H1 (cell line): ENCODE measurements at regions not wholly inside any gene's neighbourhood (a gene's known extent, or its start where the extent isn't known, plus 50 kb on each side); places are given as distances from the start of the nearest gene placed in this dataset.

Experiments used
- CTCF ChIA-PET: fragments of 300-600 bp; sonication (Branson Sonifier 250); formaldehyde crosslinking; loops from one replicate; lab custom pipeline; 2021; ENCODE audit not compliant: partially characterized antibody; lab: Charles Lee
- POLR2A ChIA-PET: fragments of 300-600 bp; sonication (Branson Sonifier 250); formaldehyde crosslinking; loops from one replicate; lab custom pipeline; 2021; ENCODE audit warnings: inconsistent platforms; ENCODE audit not compliant: partially characterized antibody; lab: Charles Lee
- DNase-seq, 2 experiments: peaks; one replicate each; pipeline versions ENCODE4 v3.0.0 to v3.0.0-alpha.2; 2010 to 2022; ENCODE audit warnings: low spot score in 2 of 2, low read depth in 1 of 2, mixed read lengths in 1 of 2
- FAIRE-seq: peaks from 2 replicates; lab custom pipeline; 2011; peaks lifted over from hg19 to GRCh38; lab: Jason Lieb, UNC
- H2AFZ ChIP-seq: 2 replicates; pipeline ENCODE4 v1.8.1; 2012; ENCODE audit warnings: low read length, inconsistent platforms
- H2AK5ac ChIP-seq: 2 replicates; pipeline ENCODE4 v1.6.1; 2013; ENCODE audit warnings: low read depth, low read length
- H2BK120ac ChIP-seq: replicated peaks from 2 replicates; pipeline ENCODE3; 2013; ENCODE audit warnings: low read depth, low read length, inconsistent platforms
- H2BK12ac ChIP-seq: 2 replicates; pipeline ENCODE4 v1.6.1; 2013; ENCODE audit warnings: low read depth, low read length
- H2BK15ac ChIP-seq: 2 replicates; pipeline ENCODE4 v1.6.1; 2013; ENCODE audit warnings: low read length
- H2BK20ac ChIP-seq: 2 replicates; pipeline ENCODE4 v1.6.1; 2013; ENCODE audit warnings: low read length
- H2BK5ac ChIP-seq: 2 replicates; pipeline ENCODE4 v1.6.1; 2013; ENCODE audit warnings: low read depth, low read length
- H3K14ac ChIP-seq: 2 replicates; pipeline ENCODE4 v1.6.1; 2013; ENCODE audit warnings: inconsistent platforms; ENCODE audit not compliant: insufficient read length
- H3K18ac ChIP-seq: 2 replicates; pipeline ENCODE4 v1.6.1; 2013; ENCODE audit warnings: low read length; ENCODE audit errors: extremely low read depth
- H3K23ac ChIP-seq: 2 replicates; pipeline ENCODE4 v1.6.1; 2013; ENCODE audit warnings: inconsistent platforms; ENCODE audit not compliant: insufficient read length
- H3K23me2 ChIP-seq: 2 replicates; pipeline ENCODE4 v1.6.1; 2013; ENCODE audit warnings: low read depth, low read length
- H3K27ac ChIP-seq: 2 replicates; pipeline ENCODE4 v1.6.1; 2011; ENCODE audit warnings: low read depth, low read length, inconsistent platforms
- H3K27me3 ChIP-seq, 4 experiments: replicated peaks in 1 of 4; 1 replicate in 1 of 4; 2 replicates in 3 of 4; pipeline versions ENCODE4 v1.6.1 to v1.8.1; 2011 to 2013; ENCODE audit warnings: low read length in 3 of 4, mild to moderate bottlenecking in 3 of 4, inconsistent platforms in 2 of 4, mixed read lengths in 2 of 4, moderate library complexity in 1 of 4; ENCODE audit not compliant: control insufficient read depth in 3 of 4, insufficient read depth in 3 of 4; ENCODE audit errors: extremely low read depth in 1 of 4
- H3K36me3 ChIP-seq, 4 experiments: 2 replicates each; pipeline versions ENCODE4 v1.6.1 to v1.8.1; 2011 to 2013; ENCODE audit warnings: mild to moderate bottlenecking in 4 of 4, low read length in 3 of 4, moderate library complexity in 2 of 4, control low read depth in 1 of 4, inconsistent platforms in 1 of 4; ENCODE audit not compliant: insufficient read depth in 4 of 4, control insufficient read depth in 2 of 4
- H3K4ac ChIP-seq: replicated peaks from 2 replicates; pipeline ENCODE3; 2013; ENCODE audit warnings: low read length, low read depth, mixed read lengths, inconsistent platforms; ENCODE audit not compliant: insufficient read length
- H3K4me1 ChIP-seq, 4 experiments: replicated peaks in 1 of 4; 1 replicate in 1 of 4; 2 replicates in 3 of 4; pipeline versions ENCODE4 v1.6.1 to v1.8.1; 2011 to 2013; ENCODE audit warnings: low read length in 3 of 4, inconsistent platforms in 2 of 4, mixed read lengths in 1 of 4; ENCODE audit not compliant: insufficient read depth in 4 of 4, control insufficient read depth in 3 of 4
- H3K4me2 ChIP-seq, 2 experiments: 2 replicates each; pipeline versions ENCODE4 v1.6.1 to v1.8.1; 2011 to 2013; ENCODE audit warnings: low read depth in 2 of 2, low read length in 2 of 2, control low read depth in 1 of 2, inconsistent platforms in 1 of 2, mild to moderate bottlenecking in 1 of 2; ENCODE audit not compliant: insufficient read depth in 1 of 2
- H3K4me3 ChIP-seq, 4 experiments: fragments of 200-600, 300-600 bp in 1 of 4; sonication (generic), shearing (Covaris generic), sonication (Bioruptor Twin) in 1 of 4; 2 replicates each; pipeline versions ENCODE4 v1.5.1 to v1.8.1; 2011 to 2016; ENCODE audit warnings: low read length in 4 of 4, low read depth in 3 of 4, control low read depth in 2 of 4, inconsistent platforms in 2 of 4, mild to moderate bottlenecking in 2 of 4, mixed read lengths in 1 of 4, moderate library complexity in 1 of 4; ENCODE audit not compliant: insufficient read depth in 2 of 4; ENCODE audit errors: extremely low read depth in 1 of 4
- H3K56ac ChIP-seq: replicated peaks from 2 replicates; pipeline ENCODE3; 2013; ENCODE audit warnings: low read depth, mild to moderate bottlenecking, mixed read lengths, low read length, inconsistent platforms; ENCODE audit not compliant: insufficient read length
- H3K79me1 ChIP-seq: 2 replicates; pipeline ENCODE4 v1.6.1; 2013; ENCODE audit warnings: low read depth, low read length, control low read depth
- H3K79me2 ChIP-seq, 2 experiments: 2 replicates each; pipeline versions ENCODE4 v1.6.1 to v1.8.1; 2012 to 2013; ENCODE audit warnings: low read length in 2 of 2, mild to moderate bottlenecking in 2 of 2, inconsistent platforms in 1 of 2; ENCODE audit not compliant: insufficient read depth in 2 of 2, control insufficient read depth in 1 of 2
- H3K9ac ChIP-seq, 4 experiments: replicated peaks in 1 of 4; 1 replicate in 1 of 4; 2 replicates in 3 of 4; pipeline versions ENCODE4 v1.6.1 to v1.8.1; 2011 to 2013; ENCODE audit warnings: low read depth in 3 of 4, low read length in 3 of 4, control low read depth in 2 of 4, mild to moderate bottlenecking in 2 of 4, moderate library complexity in 2 of 4, inconsistent platforms in 1 of 4; ENCODE audit errors: extremely low read depth in 1 of 4
- H3K9me3 ChIP-seq, 2 experiments: 2 replicates each; pipeline versions ENCODE4 v1.6.1 to v1.8.1; 2012 to 2013; ENCODE audit warnings: mild to moderate bottlenecking in 2 of 2, moderate library complexity in 2 of 2, control low read depth in 1 of 2, inconsistent platforms in 1 of 2, low read depth in 1 of 2, low read length in 1 of 2, mixed read lengths in 1 of 2; ENCODE audit not compliant: insufficient read depth in 2 of 2
- H4K20me1 ChIP-seq, 2 experiments: replicated peaks in 1 of 2; 2 replicates each; pipeline versions ENCODE3 to v1.8.1; 2011 to 2013; ENCODE audit warnings: inconsistent platforms in 2 of 2, low read length in 2 of 2, mild to moderate bottlenecking in 1 of 2; ENCODE audit not compliant: insufficient read depth in 2 of 2, control insufficient read depth in 1 of 2
- H4K5ac ChIP-seq: 2 replicates; pipeline ENCODE4 v1.6.1; 2013; ENCODE audit warnings: low read length, low read depth, mixed read lengths, inconsistent platforms; ENCODE audit not compliant: insufficient read length
- H4K8ac ChIP-seq: 2 replicates; pipeline ENCODE4 v1.8.0; 2013; ENCODE audit warnings: mild to moderate bottlenecking, moderate library complexity, low read length, inconsistent platforms; ENCODE audit not compliant: insufficient read depth; ENCODE audit errors: extremely low read depth
- H4K91ac ChIP-seq: replicated peaks from 2 replicates; pipeline ENCODE3; 2013; ENCODE audit warnings: low read length, mixed read lengths, inconsistent platforms; ENCODE audit not compliant: insufficient read length
- BCL11A ChIP-seq, 2 experiments: IDR thresholded peaks; one replicate each; pipeline ENCODE4 v1.6.1; 2011; ENCODE audit warnings: low read depth in 2 of 2, low read length in 2 of 2, mild to moderate bottlenecking in 2 of 2
- GABPA ChIP-seq: IDR thresholded peaks from 2 replicates; pipeline ENCODE4 v1.6.1; 2011; ENCODE audit warnings: mild to moderate bottlenecking, low read length, moderate library complexity, borderline replicate concordance; ENCODE audit not compliant: insufficient read depth
- GTF2F1 ChIP-seq: IDR thresholded peaks from 2 replicates; pipeline ENCODE4 v1.6.1; 2012; ENCODE audit warnings: low read depth, low read length, improper control_type of control experiment, borderline replicate concordance
- HDAC2 ChIP-seq, 2 experiments: fragments of 300-600 bp in 1 of 2; sonication (generic) in 1 of 2; IDR thresholded peaks; 2 replicates each; pipeline ENCODE4 v1.6.1; 2011 to 2012; ENCODE audit warnings: low read depth in 2 of 2, low read length in 2 of 2, mild to moderate bottlenecking in 2 of 2, moderate library complexity in 2 of 2, borderline replicate concordance in 1 of 2, inconsistent platforms in 1 of 2
- JUN ChIP-seq: IDR thresholded peaks from 2 replicates; pipeline ENCODE4 v1.6.1; 2011; ENCODE audit warnings: low read depth, mild to moderate bottlenecking, improper control_type of control experiment, low read length
- KDM5A ChIP-seq: fragments of 200-600 bp; IDR thresholded peaks from 2 replicates; pipeline ENCODE4 v1.7.1; 2012; ENCODE audit warnings: mild to moderate bottlenecking, low read length, inconsistent platforms, mixed read lengths
- NANOG ChIP-seq: IDR thresholded peaks from 2 replicates; pipeline ENCODE4 v1.6.1; 2011; ENCODE audit warnings: low read length, low read depth, mild to moderate bottlenecking, inconsistent platforms; ENCODE audit not compliant: insufficient read depth, poor library complexity, severe bottlenecking
- RBBP5 ChIP-seq: IDR thresholded peaks from 2 replicates; pipeline ENCODE4 v1.7.1; 2012; ENCODE audit warnings: low read depth, mild to moderate bottlenecking, inconsistent platforms, low read length, moderate library complexity, borderline replicate concordance
- RFX5 ChIP-seq: IDR thresholded peaks from 2 replicates; pipeline ENCODE4 v1.6.1; 2011; ENCODE audit warnings: low read depth, low read length, improper control_type of control experiment, borderline replicate concordance
- SP4 ChIP-seq: IDR thresholded peaks from 2 replicates; pipeline ENCODE4 v1.6.1; 2012; ENCODE audit warnings: low read length, inconsistent platforms
- TBP ChIP-seq: IDR thresholded peaks from 2 replicates; pipeline ENCODE4 v1.6.1; 2011; ENCODE audit warnings: low read depth, low read length, improper control_type of control experiment
- TCF12 ChIP-seq: IDR thresholded peaks from 2 replicates; pipeline ENCODE4 v1.6.1; 2011; ENCODE audit warnings: low read depth, mild to moderate bottlenecking, low read length
- YY1 ChIP-seq: IDR thresholded peaks from 2 replicates; pipeline ENCODE4 v1.6.1; 2011; ENCODE audit warnings: low read depth, mild to moderate bottlenecking, low read length
- WGBS, 2 experiments: shearing (Covaris generic) in 1 of 2; methylation state at CpG; one replicate each; pipeline versions ENCODE4 v1.1.6 to v1.1.7; 2013 to 2015; ENCODE audit warnings: low lambda C conversion rate in 2 of 2, mixed read lengths in 2 of 2, inconsistent platforms in 1 of 2, low coverage in 1 of 2, missing lambda C conversion rate in 1 of 2; ENCODE audit not compliant: insufficient replicate concordance in 2 of 2, insufficient coverage in 1 of 2, insufficient read length in 1 of 2; ENCODE audit errors: extremely low coverage in 1 of 2, missing lambda C conversion rate in 1 of 2; 5-methylcytosine and 5-hydroxymethylcytosine counted together

DNA sequence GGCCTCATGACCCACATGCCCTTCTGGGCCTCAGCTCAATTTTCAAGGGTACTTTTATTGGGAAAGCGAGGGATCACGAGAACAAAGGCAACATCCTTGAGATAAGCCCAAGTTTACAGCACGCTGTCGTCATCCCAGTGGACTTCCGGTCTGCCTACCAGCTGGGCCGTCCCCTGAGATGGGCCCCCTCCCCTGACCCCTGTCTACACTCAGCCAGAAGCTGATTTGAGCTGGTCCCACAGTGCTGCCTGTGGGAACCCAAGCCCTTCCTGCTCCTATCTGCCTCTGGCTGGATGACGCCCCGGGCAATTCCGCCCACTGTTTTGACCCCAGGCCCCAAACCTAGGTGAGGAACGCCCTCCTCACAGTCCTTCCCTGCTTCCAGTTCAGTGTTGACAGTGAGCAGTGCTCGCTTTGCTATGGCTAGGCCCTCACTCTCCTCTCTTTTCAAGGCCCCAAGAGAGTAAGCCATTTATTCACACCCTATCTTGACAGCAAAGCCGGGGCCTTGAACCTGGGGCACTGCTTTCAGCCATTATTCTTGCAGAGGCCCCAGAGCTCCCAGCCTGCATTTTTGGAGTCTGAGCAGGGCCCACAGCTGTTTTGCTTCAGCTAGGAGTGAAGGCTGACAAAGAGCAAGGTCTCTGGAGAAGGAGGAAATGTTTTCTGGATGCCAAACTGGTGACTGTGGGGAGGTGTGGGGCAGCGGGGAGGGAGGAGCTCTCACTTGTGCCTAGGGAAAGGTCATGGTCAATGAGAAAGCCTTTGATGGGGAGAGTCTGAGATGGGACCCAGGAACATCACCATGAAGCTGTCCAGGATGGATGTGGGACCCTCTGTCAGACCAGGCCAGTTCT is 164.6 kb upstream of the BCOR start:
- Histone ChIP-seq H3K4me2 (no peak overlapping the region), H3K14ac (no peak overlapping the region), H4K8ac (no peak overlapping the region; the same call in 1 of the 2 replicates), H4K5ac (no peak overlapping the region), H3K4ac (no peak overlapping the region), H3K79me1 (no peaks in the 10 kb centered on the region), H3K18ac (no peak overlapping the region), H2AK5ac (no peak overlapping the region; the same call in 1 of the 2 replicates), H3K23ac (no peak overlapping the region), H4K20me1 (no peaks in the 10 kb centered on the region), H2BK120ac (no peak overlapping the region), H3K27ac (no peak overlapping the region), H3K4me1 (peaks cover 0 to 9% (median 5%) of the 10 kb centered on the region in 4 experiments; a peak in 4 of 7 replicates), H3K9me3 (no peaks in the 10 kb centered on the region), H4K91ac (no peak overlapping the region), H3K23me2 (no peaks in the 10 kb centered on the region; the same call in 1 of the 2 replicates), H2BK12ac (no peak overlapping the region), H2AFZ (no peak overlapping the region), H2BK5ac (no peak overlapping the region), H3K9ac (no peak overlapping the region), H3K56ac (no peak overlapping the region), H2BK15ac (no peak overlapping the region), H2BK20ac (no peak overlapping the region), H3K4me3 (no peak overlapping the region), H3K79me2 (no peaks in the 10 kb centered on the region), H3K36me3 (no peaks in the 10 kb centered on the region), H3K27me3 (no peaks in the 10 kb centered on the region; a peak in 1 of 7 replicates)
- WGBS, 2 experiments: 92% methylated on average over 9 of the region's 13 CpGs; no CpG with 5 or more reads in 1 of the 2 experiments
- POLR2A ChIA-PET: no interaction called here
- CTCF ChIA-PET: interaction anchor here (1.0 to 2.3 kb wide), 3 partner anchors 14 to 113 kb away, joined by 3 to 5 read pairs (median 4); no protein-coding TSS in a partner anchor
- DNase-seq (no peak), FAIRE-seq (no peak)
- no peak for TF ChIP-seq KDM5A
- TF ChIP-seq SP4: no peak
- no peak for TF ChIP-seq BCL11A (IDR thresholded peaks at IDR 0.05; ENCODE audit: low read depth in 2 of 2, low read length in 2 of 2)
- TF ChIP-seq JUN: no peak
- TF ChIP-seq TBP: no peak
- TF ChIP-seq TCF12: no peak
- no peak for TF ChIP-seq NANOG
- no peak for TF ChIP-seq RFX5
- no peak for TF ChIP-seq GTF2F1
- no peak for TF ChIP-seq YY1
- no peak for TF ChIP-seq RBBP5
- no peak for TF ChIP-seq HDAC2 (IDR thresholded peaks at IDR 0.05; ENCODE audit: borderline replicate concordance in 1 of 2, low read depth in 2 of 2, low read length in 2 of 2)
- TF ChIP-seq GABPA: no peak
